HG03432 (cell line): ENCODE measurements at regions not wholly inside any gene's neighbourhood (a gene's known extent, or its start where the extent isn't known, plus 50 kb on each side); places are given as distances from the start of the nearest gene placed in this dataset.

ENCODE experiments used
- ATAC-seq: cut with Tn5 transposase; IDR thresholded peaks from one replicate; pipeline ENCODE4 v1.9.1; 2021; ENCODE audit warnings: mild to moderate bottlenecking, moderate library complexity; ENCODE audit not compliant: unreplicated experiment

DNA sequence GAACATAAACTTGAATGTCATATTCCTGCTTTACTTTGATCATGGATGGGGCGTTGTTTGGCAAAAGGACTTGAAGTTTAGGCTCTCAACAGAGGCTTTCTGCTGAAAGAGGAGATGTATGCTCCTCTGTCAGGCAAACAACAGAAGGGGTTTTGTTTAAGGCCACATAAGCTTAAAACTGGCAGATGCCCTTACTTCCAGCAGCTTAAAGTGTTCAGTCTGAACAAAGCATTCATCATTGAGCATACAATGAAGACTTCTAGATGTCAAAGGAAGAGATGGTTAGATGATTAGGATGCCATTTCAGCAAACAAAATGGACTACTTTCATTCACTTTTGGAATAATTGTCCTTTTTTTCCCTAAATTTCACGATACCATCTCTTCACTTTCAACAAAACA, 484.5 kb downstream of the SLITRK6 start:
- no peak for ATAC-seq

DNA sequence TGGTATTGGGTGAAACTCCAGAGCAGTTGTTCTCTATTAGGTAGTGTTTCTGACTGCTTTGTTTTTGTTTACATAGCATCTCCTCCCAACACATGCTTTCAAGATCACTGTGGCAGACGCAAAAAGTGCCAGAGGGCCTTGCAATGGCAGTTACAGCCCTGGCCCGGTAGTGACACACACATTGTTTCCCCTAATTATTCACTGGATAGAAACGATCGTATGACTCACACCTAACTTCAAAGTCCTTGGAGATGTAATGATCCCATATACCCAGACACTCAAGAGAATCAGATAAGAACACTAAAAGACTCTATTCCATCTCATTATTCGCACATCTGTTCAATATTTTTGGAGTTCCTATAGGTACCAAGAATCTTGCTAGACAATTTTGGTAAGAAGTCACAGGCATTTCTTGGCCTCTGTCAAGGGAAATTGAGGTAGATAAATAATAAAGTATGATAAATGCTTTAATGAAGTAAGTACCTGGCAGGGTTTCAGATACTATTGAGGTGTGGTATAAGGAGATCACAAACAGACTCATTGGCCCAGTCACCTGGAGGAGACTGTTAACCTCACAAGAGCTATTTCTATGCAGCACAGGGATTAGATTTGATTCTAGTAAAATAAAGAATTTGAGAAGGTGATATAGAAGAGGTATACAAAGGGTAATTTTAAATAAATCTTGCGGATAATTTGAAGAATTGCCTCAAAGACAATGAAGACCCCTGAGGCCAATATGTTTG, 485.3 kb downstream of the SLITRK6 start:
- no peak for ATAC-seq

DNA sequence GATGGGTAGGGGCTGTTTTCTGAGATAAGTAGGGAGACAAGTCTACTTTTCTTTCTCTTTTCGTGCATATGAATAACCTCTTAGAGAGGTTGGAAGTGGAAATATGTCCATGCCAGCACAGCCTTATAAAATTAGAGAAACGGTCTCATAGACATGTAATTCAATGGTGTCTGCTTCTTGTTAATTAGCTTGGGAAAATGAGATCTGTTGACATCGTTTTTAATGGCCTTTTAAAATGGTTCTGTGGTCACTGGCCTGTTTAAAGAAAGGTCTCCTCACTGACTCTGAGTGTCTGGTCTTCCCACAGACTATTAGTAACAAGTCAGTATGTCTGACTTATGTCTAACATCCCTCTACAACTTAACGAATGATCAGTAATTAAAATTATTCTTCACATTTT, 487.1 kb downstream of the SLITRK6 start:
- no peak for ATAC-seq

DNA sequence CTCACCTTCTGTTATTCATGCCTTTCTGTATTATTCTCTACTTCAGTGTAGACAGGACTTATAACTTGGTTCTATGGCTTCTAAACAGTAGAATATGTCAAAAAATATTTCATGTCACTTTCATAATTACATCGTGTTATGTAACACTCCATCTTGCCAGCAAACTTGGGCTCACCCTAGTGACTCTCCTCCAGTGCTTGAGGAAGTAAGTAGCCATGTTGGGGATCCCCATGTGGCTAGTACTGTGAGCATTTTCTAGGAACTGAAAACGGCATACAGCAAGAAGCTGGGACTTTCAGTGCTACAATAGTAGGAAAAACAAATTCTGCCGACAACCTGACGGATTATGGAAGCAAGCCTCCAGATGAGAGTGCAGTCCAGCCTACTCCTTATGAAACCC, 495.6 kb downstream of the SLITRK6 start:
- ATAC-seq: no peak

DNA sequence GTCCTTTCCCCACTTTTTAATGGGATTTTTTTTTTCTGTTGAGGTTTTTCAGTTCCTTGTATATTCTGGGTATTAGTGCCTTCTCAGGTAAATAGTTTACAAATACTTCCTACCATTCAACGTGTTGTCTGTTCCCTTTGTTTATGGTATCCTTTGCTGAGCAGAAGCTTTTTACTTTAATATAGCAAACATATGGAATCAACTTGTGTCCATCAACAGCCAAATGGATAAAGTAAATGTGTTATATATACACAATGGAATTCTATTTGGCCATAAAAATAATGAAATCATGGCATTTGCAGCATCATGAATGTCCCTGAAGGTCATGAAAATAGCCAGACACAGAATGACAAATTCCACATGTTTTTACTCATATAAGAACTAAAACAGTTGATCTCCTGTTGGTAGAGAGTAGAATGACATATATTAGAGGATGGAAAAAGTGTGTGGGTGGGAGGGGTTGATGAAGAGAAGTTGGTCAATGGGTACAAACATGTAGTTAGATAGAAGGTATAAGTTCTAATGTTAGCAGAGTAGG, 500.8 kb downstream of the SLITRK6 start:
- no peak for ATAC-seq

DNA sequence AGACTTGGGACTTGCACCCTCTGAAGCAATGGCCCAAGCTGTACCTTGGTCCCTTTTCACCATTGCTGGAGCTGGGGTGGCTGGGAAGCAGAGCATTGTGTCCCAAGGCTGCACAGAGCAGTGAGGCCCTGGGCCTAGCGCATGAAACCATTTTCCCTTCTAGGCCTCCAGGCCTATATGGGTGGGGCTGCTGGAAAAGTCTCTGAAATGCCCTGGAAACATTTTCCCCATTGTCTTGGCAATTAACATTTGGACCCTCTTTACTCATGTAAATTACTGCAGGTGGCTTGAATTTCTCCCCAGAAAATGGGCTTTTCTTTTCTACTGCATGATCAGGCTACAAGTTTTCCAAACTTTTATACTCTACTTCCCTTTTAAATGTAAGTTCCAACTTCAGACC, 510.5 kb downstream of the SLITRK6 start:
- ATAC-seq: no peak

DNA sequence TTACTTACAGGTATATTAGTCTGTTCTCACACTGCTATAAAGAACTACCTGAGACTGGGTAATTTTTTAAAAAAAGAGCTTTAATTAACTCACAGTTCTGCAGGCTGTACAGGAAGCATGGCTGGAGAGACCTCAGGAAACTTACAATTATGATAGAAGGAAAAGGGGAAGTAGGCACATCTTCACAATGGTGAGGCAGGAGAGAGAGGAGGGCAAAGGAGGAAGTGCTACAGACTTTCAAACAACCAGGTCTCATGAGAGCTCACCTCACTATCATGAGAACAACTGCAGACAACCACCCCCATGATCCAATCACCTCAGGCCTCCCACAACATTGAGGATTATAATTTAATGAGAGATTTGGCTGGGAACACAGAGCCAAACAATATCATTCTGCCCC, 511.7 kb downstream of the SLITRK6 start:
- ATAC-seq: no peak

DNA sequence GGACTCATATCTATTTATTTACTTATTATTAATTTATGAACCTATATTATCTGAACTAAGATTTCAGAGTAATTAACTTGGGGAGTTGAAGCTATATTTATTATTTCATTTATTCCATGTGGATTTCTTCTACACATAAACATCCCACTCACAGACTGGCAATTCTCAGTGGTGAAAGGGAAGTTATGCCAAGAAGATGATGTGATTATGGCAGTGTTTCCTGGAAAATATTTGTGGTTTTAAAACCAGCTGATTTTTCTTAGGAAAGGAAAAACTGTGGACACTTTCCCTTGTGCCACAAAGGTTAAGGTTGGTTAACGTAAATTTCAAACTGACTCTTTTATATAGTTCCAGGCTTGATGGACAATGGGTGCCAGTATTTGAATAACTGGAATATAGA, 513.1 kb downstream of the SLITRK6 start:
- ATAC-seq: no peak

DNA sequence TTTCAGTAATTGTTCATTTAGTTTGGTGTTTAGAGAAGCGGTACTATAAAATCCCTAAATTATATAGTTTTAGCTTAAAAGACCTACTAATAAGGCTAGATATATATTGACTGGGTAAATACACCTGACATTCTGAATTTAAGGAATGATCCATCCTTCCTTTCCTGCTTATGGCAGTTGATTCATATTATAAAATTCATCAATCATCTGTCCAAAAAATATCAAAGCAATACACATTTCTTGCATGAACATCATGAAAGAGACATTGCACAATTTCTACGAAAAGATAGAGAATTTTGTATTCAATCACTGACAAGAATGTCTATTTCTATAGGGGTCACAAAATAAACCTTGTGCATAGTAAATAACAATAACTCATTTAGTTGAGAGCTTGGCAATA, 514.9 kb downstream of the SLITRK6 start:
- no peak for ATAC-seq

DNA sequence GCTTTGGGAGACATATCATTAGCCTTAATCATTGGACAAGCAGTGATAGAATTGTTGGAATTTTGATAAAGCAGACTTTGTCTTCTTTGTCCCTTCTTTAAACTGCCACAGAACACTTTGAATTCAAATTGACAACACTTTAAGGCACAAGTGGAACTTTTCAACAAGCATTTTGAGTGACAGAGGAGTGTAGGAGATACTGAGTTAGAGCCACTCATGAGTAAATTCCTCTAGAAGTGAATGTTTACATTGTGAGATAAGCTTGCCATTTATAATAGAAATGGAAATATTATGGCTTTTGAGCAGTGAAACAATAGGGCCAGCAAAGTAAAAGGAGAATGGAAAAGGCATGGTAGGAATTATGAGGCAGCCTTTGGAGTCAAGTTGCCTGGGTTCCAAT, 515.8 kb downstream of the SLITRK6 start:
- ATAC-seq: no peak

DNA sequence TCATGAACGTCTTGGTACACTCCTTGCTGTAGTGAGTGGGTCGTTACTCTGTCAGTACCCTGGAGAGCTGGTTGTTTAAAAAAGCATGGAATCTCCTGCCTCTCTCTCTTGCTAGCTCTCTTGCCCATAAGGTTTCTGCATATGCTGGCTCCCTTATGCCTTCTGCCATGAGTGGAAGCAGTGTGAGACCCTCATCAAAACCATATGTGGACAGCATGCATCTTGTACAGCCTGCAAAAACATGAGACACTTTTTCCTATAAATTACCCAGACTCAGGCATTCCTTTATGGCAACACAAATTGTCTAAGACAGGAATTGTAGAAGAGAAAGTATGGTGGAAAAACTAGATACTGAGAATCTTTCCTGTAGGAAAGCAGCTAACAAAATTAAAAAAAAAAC, 516.3 kb downstream of the SLITRK6 start:
- no peak for ATAC-seq

DNA sequence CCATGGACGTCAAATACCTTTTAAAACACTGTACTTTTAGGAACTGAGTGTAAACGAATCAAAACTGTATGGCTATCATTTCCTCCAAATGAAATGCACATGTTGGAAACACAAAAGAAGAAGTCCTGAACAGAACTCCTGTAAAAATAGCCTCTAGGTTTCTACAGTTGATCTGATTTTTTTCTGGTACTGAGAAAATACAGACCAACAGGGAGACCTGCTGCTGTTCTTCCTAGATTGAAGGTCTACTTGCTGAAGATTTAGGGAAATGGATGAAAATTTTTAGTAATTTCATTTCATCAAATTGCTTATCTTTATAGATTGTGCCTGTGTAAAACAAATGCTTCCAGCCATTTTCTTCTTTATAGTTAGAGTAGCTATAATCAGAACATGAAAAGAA, 520.4 kb downstream of the SLITRK6 start:
- ATAC-seq: no peak

DNA sequence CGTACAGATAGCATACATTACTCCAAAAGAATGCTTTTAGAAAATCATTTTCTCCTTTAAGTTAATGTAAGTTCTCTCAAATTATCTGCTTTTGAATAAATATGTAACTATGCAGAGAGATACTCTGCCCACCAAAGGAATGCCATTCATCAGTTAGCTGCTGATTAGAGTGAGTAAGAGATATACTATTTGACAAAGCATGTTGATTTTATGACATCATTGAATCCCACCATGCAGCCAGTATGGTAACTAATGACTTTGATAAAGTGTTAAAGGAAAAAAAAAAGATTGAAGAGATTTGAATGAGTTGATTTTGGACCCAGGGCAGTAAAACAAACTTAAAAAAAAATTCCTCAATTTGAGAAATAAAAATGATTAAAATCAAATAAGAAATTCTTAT, 521.5 kb downstream of the SLITRK6 start:
- no peak for ATAC-seq

DNA sequence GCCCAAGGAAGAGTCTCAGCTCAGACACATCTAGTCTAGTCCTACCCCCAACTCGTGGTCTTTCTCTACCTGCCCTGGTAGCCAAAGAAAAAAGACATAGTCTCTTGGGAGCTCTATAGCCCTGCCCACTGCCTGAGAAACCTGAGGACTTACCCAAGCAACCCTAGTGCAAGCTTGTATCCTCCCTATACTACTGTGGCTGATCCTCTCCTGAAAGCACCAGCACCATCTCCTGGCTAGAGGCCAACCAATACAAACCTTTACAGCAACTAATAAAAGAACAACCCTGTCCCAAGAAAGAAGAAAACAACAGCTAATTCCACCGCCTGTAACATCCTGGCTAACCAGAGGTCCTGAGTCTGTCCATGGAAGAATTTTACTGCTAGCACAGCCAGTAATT, 532.4 kb downstream of the SLITRK6 start:
- ATAC-seq: no peak

DNA sequence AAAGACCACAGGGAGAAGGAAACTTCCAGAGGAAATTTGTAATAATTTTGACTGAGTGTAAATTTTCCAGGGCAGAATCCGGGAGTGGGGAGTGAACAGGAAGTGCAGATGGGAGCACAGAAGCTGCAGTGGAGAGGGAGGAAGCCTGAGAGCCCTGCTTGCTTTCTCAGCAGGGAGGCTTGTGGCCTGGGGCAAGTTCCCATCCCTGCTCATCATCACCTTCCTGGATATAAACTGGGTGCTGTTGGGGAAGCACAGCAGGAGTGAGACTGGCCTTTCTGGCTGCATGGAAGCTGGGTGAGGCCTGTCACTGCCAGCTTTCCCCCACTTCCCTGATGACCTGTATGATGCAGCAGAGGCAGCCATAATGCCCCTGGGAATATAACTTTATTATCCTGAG, 532.9 kb downstream of the SLITRK6 start:
- ATAC-seq: no peak

DNA sequence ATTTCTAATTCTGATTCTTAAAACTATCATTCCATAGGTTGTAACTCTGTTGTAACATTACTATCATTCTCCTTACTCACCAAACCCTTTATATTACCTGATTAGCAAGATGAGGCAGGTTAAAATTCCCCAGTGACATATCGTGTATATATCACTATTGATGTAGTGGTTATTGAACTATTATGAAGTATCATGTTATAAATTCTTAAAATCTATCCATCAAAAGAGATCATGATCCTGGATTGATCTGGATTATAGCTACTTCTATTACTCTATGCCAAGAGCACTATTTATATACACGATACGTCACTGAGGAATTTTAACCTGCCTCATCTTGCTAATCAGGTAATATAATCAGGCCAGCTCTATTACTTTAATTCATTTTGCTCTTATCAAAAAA, 533.9 kb downstream of the SLITRK6 start:
- ATAC-seq: no peak

DNA sequence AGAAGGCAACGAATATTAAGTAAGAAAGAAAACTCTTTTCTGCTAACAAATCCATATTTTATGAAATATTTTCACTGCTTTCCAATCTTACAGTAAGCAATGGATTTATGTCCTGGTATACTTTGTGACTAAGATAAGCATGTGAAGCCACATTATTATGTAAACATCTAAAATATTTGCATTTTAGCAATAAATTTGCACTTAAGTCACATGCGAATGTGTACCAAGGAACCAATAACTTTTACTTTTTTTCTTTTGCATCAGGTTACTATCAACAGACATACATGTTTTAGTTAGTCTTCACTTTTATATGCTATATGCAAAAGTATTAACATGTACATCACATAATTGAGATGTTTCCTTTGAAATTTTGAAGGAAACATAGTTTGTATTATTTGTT, 536.7 kb downstream of the SLITRK6 start:
- ATAC-seq: no peak

DNA sequence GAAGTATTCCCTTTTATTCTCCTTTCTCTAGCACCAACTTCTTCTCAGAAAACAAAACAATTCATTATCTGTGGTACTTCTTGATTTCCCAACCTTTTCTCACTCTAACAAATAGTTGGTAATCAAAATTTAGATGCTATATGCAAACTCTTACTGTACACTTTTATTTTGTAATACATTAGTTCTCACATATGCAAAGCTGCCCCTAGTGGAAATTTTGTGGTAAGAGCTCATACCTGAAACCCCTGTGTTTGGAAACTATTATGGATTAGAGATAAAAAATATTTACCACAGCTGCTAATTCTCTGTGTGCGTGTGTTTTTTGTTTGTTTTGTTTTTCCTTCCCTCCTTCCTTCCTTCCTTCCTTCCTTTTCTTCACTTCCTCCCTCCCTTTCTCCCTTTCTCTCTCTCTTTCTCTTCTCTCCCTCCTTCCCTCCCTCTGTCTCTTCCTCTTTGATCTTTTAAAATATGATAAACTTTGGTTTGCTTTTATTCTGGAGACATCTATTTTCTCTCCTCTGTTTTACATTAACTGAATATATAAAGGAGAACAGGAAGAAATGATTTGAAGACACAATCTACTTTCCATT, 537.4 kb downstream of the SLITRK6 start:
- ATAC-seq: no peak

DNA sequence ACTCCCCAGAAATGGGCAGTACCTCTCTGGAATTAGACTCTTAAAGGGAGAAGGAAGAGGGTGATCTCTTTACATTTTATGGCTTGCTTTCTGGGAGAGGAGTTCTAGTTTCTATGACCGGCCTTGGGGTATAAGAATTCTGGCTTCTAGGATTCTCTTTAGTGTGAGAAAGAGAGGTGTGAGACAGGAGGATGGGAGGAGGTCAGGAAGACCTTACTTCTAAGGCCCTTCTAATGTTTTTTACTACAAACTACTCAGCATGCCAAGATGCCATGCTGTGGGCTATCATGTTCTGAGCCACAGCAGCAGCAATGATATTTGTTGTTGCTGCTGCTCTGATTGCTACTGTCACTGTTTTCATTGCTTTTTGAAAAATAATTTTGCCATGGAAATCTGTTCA, 538.3 kb downstream of the SLITRK6 start:
- no peak for ATAC-seq

DNA sequence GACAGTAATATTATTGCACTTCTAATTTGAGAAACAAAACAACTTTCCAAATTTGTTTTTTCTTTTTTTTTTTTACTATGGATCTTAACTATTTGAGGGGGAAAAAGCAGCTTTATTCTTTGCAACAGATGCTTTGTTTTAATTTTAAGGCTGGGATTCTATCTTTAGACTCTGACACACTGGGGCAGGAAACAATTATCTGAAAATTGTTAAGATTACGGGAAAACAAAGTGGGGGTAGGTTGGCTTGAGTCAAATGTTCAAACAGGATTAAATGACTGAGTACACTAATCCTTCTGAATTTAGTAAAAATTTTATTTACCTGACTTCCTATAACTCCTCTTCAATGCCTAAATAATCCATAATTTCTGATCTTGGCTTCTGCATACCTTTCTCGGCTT, 543.2 kb downstream of the SLITRK6 start:
- no peak for ATAC-seq

DNA sequence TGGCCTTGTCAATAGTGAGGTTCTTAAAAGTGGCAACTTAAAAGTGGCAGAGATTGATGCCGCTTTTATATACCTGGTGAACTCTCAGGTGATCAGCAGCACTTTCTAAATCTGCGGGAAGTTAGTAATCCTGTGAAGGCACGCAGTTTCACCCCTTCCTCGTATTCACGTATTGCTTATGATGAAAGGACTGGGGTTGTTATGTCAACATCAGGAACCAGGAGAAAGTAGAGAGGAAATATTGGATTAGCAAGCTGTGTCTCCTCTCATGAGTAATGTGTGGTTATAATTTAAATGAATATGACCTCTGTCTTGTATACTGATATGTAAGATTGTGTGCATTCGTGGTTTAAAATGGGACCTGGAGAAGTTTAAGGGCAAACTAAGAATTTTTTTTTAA, 544.6 kb downstream of the SLITRK6 start:
- ATAC-seq: no peak

DNA sequence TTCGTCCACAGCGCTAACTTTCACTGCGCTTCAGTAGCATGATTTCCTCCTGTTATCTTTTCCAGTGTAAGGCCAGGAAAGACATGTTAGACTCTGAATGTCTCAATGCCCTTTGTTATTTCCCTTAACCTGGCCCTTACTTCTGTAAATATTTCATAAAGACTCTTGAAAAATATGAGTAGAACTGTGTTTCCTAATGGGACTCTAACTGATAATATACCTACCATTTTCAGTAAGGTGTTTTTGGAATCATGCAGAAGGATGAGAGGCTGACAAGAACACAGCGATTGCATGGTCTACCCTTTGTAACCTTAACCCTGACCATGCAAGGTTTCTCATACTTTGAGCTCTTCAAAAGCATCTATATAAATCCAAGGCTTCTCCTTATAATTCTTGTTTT, 550.1 kb downstream of the SLITRK6 start:
- no peak for ATAC-seq

DNA sequence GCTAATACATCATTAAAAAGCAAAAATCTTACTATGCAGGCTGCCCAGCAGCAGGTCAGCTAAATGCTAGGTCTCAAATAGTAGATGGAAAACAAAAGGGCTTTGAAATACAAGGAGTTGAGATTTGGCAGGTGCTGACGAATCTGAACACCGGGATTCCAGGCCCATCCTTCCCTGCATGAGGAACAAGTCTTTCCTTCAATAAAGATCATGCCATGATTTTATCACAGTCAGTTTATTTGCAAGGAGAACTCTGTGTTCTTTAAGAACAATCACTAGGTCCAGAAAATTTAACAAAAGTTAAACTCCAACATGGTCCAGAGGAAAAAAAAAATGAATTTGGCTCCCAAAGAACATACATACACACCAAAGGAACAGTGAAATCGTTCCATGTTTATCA, 551.4 kb downstream of the SLITRK6 start:
- ATAC-seq: no peak
